Type B pancreatic cell (in vitro differentiated cells): ENCODE measurements at regions not wholly inside any gene's neighbourhood (a gene's known extent, or its start where the extent isn't known, plus 50 kb on each side); places are given as distances from the start of the nearest gene placed in this dataset.

Experiments used
- DNase-seq: peaks from one replicate; pipeline ENCODE4 v3.0.0; 2021; ENCODE audit warnings: mixed read lengths; ENCODE audit not compliant: unreplicated experiment; ENCODE audit errors: extremely low spot score
- H3K27ac Mint-ChIP-seq: 2 replicates; pipeline ENCODE4 v1.8.0; 2021; ENCODE audit warnings: mild to moderate bottlenecking, mixed read lengths
- H3K27me3 Mint-ChIP-seq: 2 replicates; pipeline ENCODE4 v1.8.0; 2021; ENCODE audit warnings: mixed read lengths
- H3K36me3 Mint-ChIP-seq: 2 replicates; pipeline ENCODE4 v1.8.0; 2021; ENCODE audit warnings: mixed read lengths
- H3K4me1 Mint-ChIP-seq: one replicate; pipeline ENCODE4 v1.8.0; 2021; ENCODE audit warnings: mixed read lengths; ENCODE audit not compliant: unreplicated experiment
- H3K4me3 Mint-ChIP-seq: 2 replicates; pipeline ENCODE4 v1.8.0; 2021; ENCODE audit warnings: mild to moderate bottlenecking, mixed read lengths
- H3K9me3 Mint-ChIP-seq: 2 replicates; pipeline ENCODE4 v1.8.0; 2021; ENCODE audit warnings: mixed read lengths
- TF ChIP-seq, protein P1 (sequence below): fragments of 200-600 bp; sonication (generic); conservative IDR thresholded peaks from 2 replicates; pipeline ENCODE4 v1.5.0; 2021; ENCODE audit warnings: antibody characterized with exemption, mild to moderate bottlenecking

GRCh38 chr16:79757968-79758367 is 157.4 kb upstream of the MAF start:
- no peaks in the 10 kb centered on the region for H3K27me3 Mint-ChIP-seq
- H3K27ac Mint-ChIP-seq = no peak overlapping the region

DNA sequence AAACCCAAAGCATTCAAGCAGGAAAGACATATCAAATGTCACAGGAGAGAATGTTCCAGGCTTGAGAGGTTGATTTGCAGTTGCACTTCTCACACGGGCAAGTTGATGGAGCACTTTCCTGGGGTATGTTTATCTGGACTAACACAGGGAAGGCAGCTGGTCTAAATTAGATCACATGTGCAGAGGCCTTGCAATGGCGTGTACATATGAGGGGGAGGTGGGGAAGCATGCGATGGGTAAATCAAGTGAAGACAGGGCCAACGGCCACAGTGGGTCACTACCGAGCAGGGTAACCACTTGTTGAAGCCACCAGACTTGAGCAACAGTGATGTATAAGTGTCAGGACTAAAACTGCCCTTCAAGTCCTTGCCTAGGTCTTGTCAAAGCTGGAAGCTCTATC is 156.6 kb upstream of the MAF start:
- TF ChIP-seq, protein P1, sequence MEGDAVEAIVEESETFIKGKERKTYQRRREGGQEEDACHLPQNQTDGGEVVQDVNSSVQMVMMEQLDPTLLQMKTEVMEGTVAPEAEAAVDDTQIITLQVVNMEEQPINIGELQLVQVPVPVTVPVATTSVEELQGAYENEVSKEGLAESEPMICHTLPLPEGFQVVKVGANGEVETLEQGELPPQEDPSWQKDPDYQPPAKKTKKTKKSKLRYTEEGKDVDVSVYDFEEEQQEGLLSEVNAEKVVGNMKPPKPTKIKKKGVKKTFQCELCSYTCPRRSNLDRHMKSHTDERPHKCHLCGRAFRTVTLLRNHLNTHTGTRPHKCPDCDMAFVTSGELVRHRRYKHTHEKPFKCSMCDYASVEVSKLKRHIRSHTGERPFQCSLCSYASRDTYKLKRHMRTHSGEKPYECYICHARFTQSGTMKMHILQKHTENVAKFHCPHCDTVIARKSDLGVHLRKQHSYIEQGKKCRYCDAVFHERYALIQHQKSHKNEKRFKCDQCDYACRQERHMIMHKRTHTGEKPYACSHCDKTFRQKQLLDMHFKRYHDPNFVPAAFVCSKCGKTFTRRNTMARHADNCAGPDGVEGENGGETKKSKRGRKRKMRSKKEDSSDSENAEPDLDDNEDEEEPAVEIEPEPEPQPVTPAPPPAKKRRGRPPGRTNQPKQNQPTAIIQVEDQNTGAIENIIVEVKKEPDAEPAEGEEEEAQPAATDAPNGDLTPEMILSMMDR = no peak
- H3K27ac Mint-ChIP-seq = no peak overlapping the region

More at GRCh38 chr16:79757968-79758367, 157.4 kb upstream of the MAF start:
- no peak overlapping the region for H3K4me3 Mint-ChIP-seq
- DNase-seq = no peak
- no peaks in the 10 kb centered on the region for H3K36me3 Mint-ChIP-seq
- H3K4me1 Mint-ChIP-seq = peaks cover 16% of the 10 kb centered on the region
- TF ChIP-seq, protein P1 = no peak
- peaks cover 4% of the 10 kb centered on the region for H3K9me3 Mint-ChIP-seq

GRCh38 chr16:79756571-79756970 is 156.0 kb upstream of the MAF start:
- Mint-ChIP-seq H3K36me3 (peaks cover 3% of the 10 kb centered on the region), H3K9me3 (peaks cover 7% of the 10 kb centered on the region), H3K27me3 (no peaks in the 10 kb centered on the region), H3K27ac (no peak overlapping the region), H3K4me3 (no peak overlapping the region), H3K4me1 (peaks cover 16% of the 10 kb centered on the region)
- no peak for DNase-seq
- TF ChIP-seq, protein P1 = no peak

More for the DNA sequence above, 156.6 kb upstream of the MAF start:
- H3K36me3 Mint-ChIP-seq = no peaks in the 10 kb centered on the region
- peaks cover 4% of the 10 kb centered on the region for H3K9me3 Mint-ChIP-seq
- H3K27me3 Mint-ChIP-seq = no peaks in the 10 kb centered on the region
- peaks cover 16% of the 10 kb centered on the region for H3K4me1 Mint-ChIP-seq
- no peak for DNase-seq
- H3K4me3 Mint-ChIP-seq = no peak overlapping the region

DNA sequence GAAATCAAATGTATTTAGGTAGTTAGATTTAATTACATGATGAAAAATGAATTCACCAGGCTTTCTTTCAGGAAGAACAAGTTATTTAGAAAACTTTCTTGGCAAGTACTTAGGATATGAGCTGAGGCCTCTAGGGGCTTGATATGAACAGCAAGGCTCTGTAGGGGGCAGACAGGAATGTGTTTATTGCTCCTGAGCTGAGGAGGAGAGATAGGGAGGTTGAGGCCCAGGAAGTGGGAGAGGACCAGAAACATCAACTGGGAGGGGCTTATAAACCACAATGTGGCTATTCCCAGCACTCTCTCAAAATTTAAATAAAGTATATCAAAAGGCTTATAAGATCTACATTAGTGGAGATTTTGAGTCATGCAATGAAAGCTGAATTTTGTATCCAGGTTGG is 154.0 kb upstream of the MAF start:
- Mint-ChIP-seq H3K9me3 (peaks cover 8% of the 10 kb centered on the region), H3K27ac (no peak overlapping the region), H3K4me1 (peaks cover 16% of the 10 kb centered on the region), H3K27me3 (no peaks in the 10 kb centered on the region), H3K4me3 (no peak overlapping the region), H3K36me3 (peaks cover 3% of the 10 kb centered on the region)
- TF ChIP-seq, protein P1 = no peak
- DNase-seq = no peak

GRCh38 chr16:79754081-79754480 is 153.5 kb upstream of the MAF start:
- peaks cover 12% of the 10 kb centered on the region for H3K9me3 Mint-ChIP-seq
- TF ChIP-seq, protein P1 = no peak
- H3K27ac Mint-ChIP-seq = no peak overlapping the region
- no peaks in the 10 kb centered on the region for H3K27me3 Mint-ChIP-seq
- H3K4me3 Mint-ChIP-seq = no peak overlapping the region
- no peak for DNase-seq
- peaks cover 16% of the 10 kb centered on the region for H3K4me1 Mint-ChIP-seq
- H3K36me3 Mint-ChIP-seq = peaks cover 3% of the 10 kb centered on the region

DNA sequence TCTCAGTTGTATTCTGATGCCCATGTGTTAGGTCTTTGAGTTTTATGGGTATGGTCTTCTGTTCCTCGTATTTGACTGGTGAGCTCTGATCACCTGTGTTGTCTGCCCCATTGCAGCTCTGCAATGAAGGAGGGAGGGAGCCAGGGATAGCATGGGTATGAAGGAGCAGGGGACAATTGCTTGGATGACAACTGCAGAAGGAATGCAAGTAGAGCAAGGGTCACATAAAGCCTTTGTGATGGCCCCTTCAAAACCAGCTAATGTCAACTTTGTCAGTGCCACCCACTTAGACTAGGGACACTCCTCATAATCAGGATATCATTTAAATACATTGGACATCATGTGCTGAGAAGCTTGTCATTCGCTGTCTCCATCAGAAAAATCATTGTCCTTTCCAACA is 152.7 kb upstream of the MAF start:
- TF ChIP-seq, protein P1 = no peak
- no peak overlapping the region for H3K4me3 Mint-ChIP-seq
- H3K27me3 Mint-ChIP-seq = no peaks in the 10 kb centered on the region
- peaks cover 16% of the 10 kb centered on the region for H3K4me1 Mint-ChIP-seq
- H3K9me3 Mint-ChIP-seq = peaks cover 13% of the 10 kb centered on the region
- H3K27ac Mint-ChIP-seq = no peak overlapping the region
- no peak for DNase-seq
- peaks cover 3% of the 10 kb centered on the region for H3K36me3 Mint-ChIP-seq
